Breast epithelium (tissue), 4 donors: ENCODE measurements at regions not wholly inside any gene's neighbourhood (a gene's known extent, or its start where the extent isn't known, plus 50 kb on each side); places are given as distances from the start of the nearest gene placed in this dataset.

Source experiments
- DNase-seq, 2 donors: peaks; one replicate each; pipeline ENCODE4 v3.0.0-alpha.2; 2019; ENCODE audit warnings: low spot score in 2 of 2
- H3K27ac ChIP-seq, 2 donors: fragments of 200-600 bp; sonication (generic) in 1 of 2; one replicate each; pipeline ENCODE4 v1.5.1; 2016 to 2019; ENCODE audit warnings: mild to moderate bottlenecking in 1 of 2
- H3K27me3 ChIP-seq, 2 donors: fragments of 200-600 bp; sonication (generic) in 1 of 2; one replicate each; pipeline versions ENCODE4 v1.5.1 to v1.6.0; 2017 to 2019; ENCODE audit warnings: control low read depth in 1 of 2, mild to moderate bottlenecking in 1 of 2
- H3K36me3 ChIP-seq: fragments of 200-600 bp; one replicate; pipeline ENCODE4 v1.5.1; 2019
- H3K4me1 ChIP-seq, 2 donors: fragments of 200-600 bp; sonication (generic); one replicate each; pipeline ENCODE4 v1.5.1; 2016 to 2019; ENCODE audit warnings: control low read depth in 1 of 2
- H3K4me3 ChIP-seq, 3 donors: fragments of 200-600 bp; sonication (generic); 1 replicate in 2 of 3; 2 replicates in 1 of 3; pipeline ENCODE4 v1.5.1; 2016 to 2019; ENCODE audit warnings: mild to moderate bottlenecking in 3 of 3, moderate library complexity in 2 of 3
- H3K9me3 ChIP-seq, 2 donors: fragments of 200-600 bp; sonication (generic) in 1 of 2; one replicate each; pipeline ENCODE4 v1.5.1; 2016 to 2019; ENCODE audit warnings: control low read depth in 1 of 2
- CTCF ChIP-seq, 3 donors: fragments of 450-650 bp; IDR thresholded peaks; one replicate each; pipeline ENCODE4 v1.5.1; 2016 to 2017; ENCODE audit warnings: antibody characterized with exemption in 3 of 3, mild to moderate bottlenecking in 3 of 3, moderate library complexity in 3 of 3
- POLR2A ChIP-seq: fragments of 450-650 bp; IDR thresholded peaks from one replicate; pipeline ENCODE4 v1.6.1; 2016; ENCODE audit warnings: antibody characterized with exemption, mild to moderate bottlenecking, moderate library complexity
- POLR2AphosphoS5 ChIP-seq, 3 donors: sonication (generic); formaldehyde crosslinking; IDR thresholded peaks; one replicate each; pipeline ENCODE4 v1.6.1; 2017; ENCODE audit warnings: antibody characterized with exemption in 3 of 3
- intact Hi-C: fragments of 100-400 bp; cut with DNase I; formaldehyde crosslinking; loops from one replicate; pipeline ENCODE4 v1.15.1; 2023; ENCODE audit warnings: low total_unique reads

GRCh38 chr15:100726421-100727190 lies 124.2 kb downstream of the ASB7 start:
- peak in 1 of 2 donors; percentile 43 for DNase-seq
- Histone ChIP-seq H3K9me3 (no peaks in the 10 kb centered on the region), H3K4me1 (peaks cover 0 to 5% of the 10 kb centered on the region in 2 donors), H3K4me3 (no peak overlapping the region), H3K27me3 (no peaks in the 10 kb centered on the region), H3K36me3 (no peaks in the 10 kb centered on the region), H3K27ac (peak overlapping the region; percentile 1 to 2)
- TF ChIP-seq POLR2A (no peak), CTCF (IDR thresholded peaks at IDR 0.05) (no peak), POLR2AphosphoS5 (IDR thresholded peaks at IDR 0.05) (no peak)
- intact Hi-C loops, result no loop called here

GRCh38 chr15:100727291-100727851 lies 125.0 kb downstream of the ASB7 start:
- Histone ChIP-seq H3K27me3 (no peaks in the 10 kb centered on the region), H3K27ac (peak overlapping the region; percentile 1 to 2), H3K4me3 (peak overlapping the region in 1 of 3 donors; percentile 29), H3K4me1 (peaks cover 0 to 10% of the 10 kb centered on the region in 2 donors), H3K36me3 (no peaks in the 10 kb centered on the region), H3K9me3 (no peaks in the 10 kb centered on the region)
- intact Hi-C loops, result no loop called here
- peak; percentile 31 to 51 for DNase-seq
- TF ChIP-seq CTCF (IDR thresholded peaks at IDR 0.05), result no peak

GRCh38 chr15:100728371-100729201 lies 126.2 kb downstream of the ASB7 start:
- intact Hi-C loops, result no loop called here
- DNase-seq, result peak in 1 of 2 donors; percentile 47
- Histone ChIP-seq H3K36me3 (no peaks in the 10 kb centered on the region), H3K27ac (no peak overlapping the region), H3K9me3 (no peaks in the 10 kb centered on the region), H3K4me1 (peaks cover 7 to 15% of the 10 kb centered on the region in 2 donors), H3K4me3 (no peak overlapping the region), H3K27me3 (no peaks in the 10 kb centered on the region)
- no peak for TF ChIP-seq CTCF (IDR thresholded peaks at IDR 0.05)
- no peak for TF ChIP-seq POLR2AphosphoS5 (IDR thresholded peaks at IDR 0.05)
- no peak for TF ChIP-seq POLR2A

GRCh38 chr15:100729461-100729860 lies 127.1 kb downstream of the ASB7 start:
- Histone ChIP-seq H3K9me3 (no peaks in the 10 kb centered on the region), H3K4me1 (peaks cover 10 to 12% of the 10 kb centered on the region in 2 donors), H3K4me3 (no peak overlapping the region), H3K27me3 (no peaks in the 10 kb centered on the region), H3K27ac (no peak overlapping the region), H3K36me3 (no peaks in the 10 kb centered on the region)
- intact Hi-C loops, result no loop called here
- TF ChIP-seq CTCF (IDR thresholded peaks at IDR 0.05) (no peak), POLR2AphosphoS5 (IDR thresholded peaks at IDR 0.05) (no peak)
- DNase-seq, result no peak

GRCh38 chr15:100730129-100730528 lies 127.7 kb downstream of the ASB7 start:
- TF ChIP-seq POLR2AphosphoS5 (IDR thresholded peaks at IDR 0.05) (no peak), CTCF (IDR thresholded peaks at IDR 0.05) (no peak), POLR2A (no peak)
- Histone ChIP-seq H3K4me1 (peaks cover 10 to 12% of the 10 kb centered on the region in 2 donors), H3K36me3 (no peaks in the 10 kb centered on the region), H3K27ac (no peak overlapping the region), H3K4me3 (no peak overlapping the region), H3K9me3 (no peaks in the 10 kb centered on the region), H3K27me3 (no peaks in the 10 kb centered on the region)
- peak in 1 of 2 donors; percentile 34 for DNase-seq
- intact Hi-C loops, result no loop called here
